ENCODE measurements at regions not wholly inside any gene's neighbourhood (a gene's known extent, or its start where the extent isn't known, plus 50 kb on each side); places are given as distances from the start of the nearest gene placed in this dataset.

DNA sequence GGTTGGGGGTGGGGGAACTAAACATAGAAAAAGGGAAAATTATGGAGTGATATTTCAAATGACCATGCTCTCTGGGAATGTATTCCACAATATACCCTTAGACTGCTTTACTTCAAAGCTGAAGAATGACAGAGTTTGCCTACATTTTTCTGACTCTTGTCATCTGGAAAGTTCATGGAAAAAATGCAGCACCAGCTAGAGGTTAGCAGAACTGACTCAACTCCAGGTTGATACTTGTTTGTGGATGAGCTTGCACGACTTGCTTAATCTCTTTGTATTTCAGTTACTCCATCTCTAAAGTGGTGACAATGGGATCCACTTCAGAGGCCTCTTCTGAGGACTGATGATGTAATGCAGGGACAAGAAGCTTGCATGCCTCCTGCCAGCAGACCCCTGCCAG, 824.0 kb upstream of the ID2 start:
- ATAC-seq (no peak), DNase-seq (no peak)
- no peak for TF ChIP-seq CTCF (IDR thresholded peaks at IDR 0.05)
- no peaks in the 10 kb centered on the region for H3K36me3 Mint-ChIP-seq (ENCODE audit: low read depth)
- ChIA-PET POLR2A (interaction anchor here (0.6 to 1.5 kb wide), 4 partner anchors 12 to 185 kb away, joined by 3 to 5 read pairs (median 4); no protein-coding TSS in a partner anchor), CTCF (interaction anchor here (0.9 kb wide), 1 partner anchor 10 kb away, joined by 4 read pairs; no protein-coding TSS in a partner anchor)
- intact Hi-C loops (cut with micrococcal nuclease), result no loop called here
- no peaks in the 10 kb centered on the region for H3K27me3 Mint-ChIP-seq
- no peak overlapping the region for H3K4me3 Mint-ChIP-seq
- H3K4me1 Mint-ChIP-seq (ENCODE audit: low read depth), result no peaks in the 10 kb centered on the region
- H3K9me3 Mint-ChIP-seq, result no peaks in the 10 kb centered on the region
- H3K27ac Mint-ChIP-seq, result no peak overlapping the region

DNA sequence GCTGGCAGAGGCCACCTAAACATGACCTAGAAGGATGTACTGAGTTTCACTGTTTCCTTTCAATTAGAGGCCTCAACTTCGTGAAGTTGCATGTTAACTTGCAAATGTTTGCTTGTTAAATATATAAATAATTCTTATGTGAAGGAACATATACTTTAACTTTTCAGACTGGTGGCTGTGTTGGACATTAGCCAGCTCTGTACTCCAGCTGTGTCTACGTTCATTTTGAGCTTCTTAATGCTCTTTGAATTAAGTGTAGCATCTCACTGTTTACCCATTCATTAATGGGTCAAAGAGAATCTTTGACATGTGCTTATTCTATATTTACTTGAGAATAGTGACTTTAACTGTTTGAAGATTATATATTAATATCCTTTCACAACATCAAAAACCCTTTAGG, 823.2 kb upstream of the ID2 start:
- ChIA-PET POLR2A (interaction anchor here (1.0 to 1.5 kb wide), 2 partner anchors 15 to 86 kb away, joined by 3 to 5 read pairs; no protein-coding TSS in a partner anchor), CTCF (no interaction called here)
- Mint-ChIP-seq H3K27me3 (no peaks in the 10 kb centered on the region), H3K4me1 (ENCODE audit: low read depth) (no peaks in the 10 kb centered on the region), H3K36me3 (ENCODE audit: low read depth) (no peaks in the 10 kb centered on the region), H3K4me3 (no peak overlapping the region), H3K27ac (no peak overlapping the region), H3K9me3 (no peaks in the 10 kb centered on the region)
- DNase-seq (no peak), ATAC-seq (no peak)
- TF ChIP-seq CTCF (IDR thresholded peaks at IDR 0.05), result no peak
- intact Hi-C loops (cut with micrococcal nuclease), result no loop called here

GRCh38 chr2:7860693-7861092, 821.2 kb upstream of the ID2 start:
- no peak for DNase-seq
- Mint-ChIP-seq H3K27me3 (no peaks in the 10 kb centered on the region), H3K4me3 (no peak overlapping the region), H3K9me3 (no peaks in the 10 kb centered on the region), H3K4me1 (ENCODE audit: low read depth) (no peaks in the 10 kb centered on the region), H3K27ac (no peak overlapping the region), H3K36me3 (ENCODE audit: low read depth) (no peaks in the 10 kb centered on the region)
- no peak for TF ChIP-seq CTCF (IDR thresholded peaks at IDR 0.05)
- intact Hi-C loops (cut with micrococcal nuclease), result no loop called here
- POLR2A ChIA-PET, result no interaction called here
- CTCF ChIA-PET, result no interaction called here
- no peak for ATAC-seq

- TF ChIP-seq CTCF (IDR thresholded peaks at IDR 0.05), result no peak
- H3K4me3 Mint-ChIP-seq, result no peak overlapping the region
Measured at GRCh38 chr2:7861910-7862702, 819.8 kb upstream of the ID2 start.

DNA sequence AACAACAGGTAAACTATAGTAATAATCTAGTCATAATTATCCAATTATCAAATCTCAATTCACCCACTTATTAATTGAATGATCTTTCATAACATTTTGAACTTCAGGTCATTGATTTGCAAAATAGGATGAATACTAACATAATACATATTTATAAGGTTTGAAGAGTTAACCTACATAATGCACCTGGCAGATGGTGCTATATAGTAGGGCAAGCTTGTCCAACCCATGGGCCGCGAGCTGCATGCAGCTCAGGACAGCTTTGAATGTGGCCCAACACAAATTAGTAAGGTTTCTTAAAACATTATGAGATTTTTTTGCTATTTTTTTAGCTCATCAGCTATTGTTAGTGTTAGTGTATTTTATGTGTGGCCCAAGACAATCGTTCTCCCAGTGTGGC, 815.8 kb upstream of the ID2 start:
- POLR2A ChIA-PET, result no interaction called here
- H3K27ac Mint-ChIP-seq, result no peak overlapping the region
- no peaks in the 10 kb centered on the region for H3K27me3 Mint-ChIP-seq
- no peak for TF ChIP-seq CTCF (IDR thresholded peaks at IDR 0.05)
- H3K4me1 Mint-ChIP-seq (ENCODE audit: low read depth), result peaks cover 2% of the 10 kb centered on the region
- H3K4me3 Mint-ChIP-seq, result no peak overlapping the region
- CTCF ChIA-PET, result no interaction called here
- DNase-seq (no peak), ATAC-seq (no peak)
- no peaks in the 10 kb centered on the region for H3K9me3 Mint-ChIP-seq
- no peaks in the 10 kb centered on the region for H3K36me3 Mint-ChIP-seq (ENCODE audit: low read depth)
- intact Hi-C loops (cut with micrococcal nuclease), result no loop called here

More at GRCh38 chr2:7861910-7862702, 819.8 kb upstream of the ID2 start:
- DNase-seq, result no peak
- Mint-ChIP-seq H3K9me3 (no peaks in the 10 kb centered on the region), H3K4me1 (ENCODE audit: low read depth) (no peaks in the 10 kb centered on the region), H3K27me3 (no peaks in the 10 kb centered on the region), H3K27ac (no peak overlapping the region), H3K36me3 (ENCODE audit: low read depth) (no peaks in the 10 kb centered on the region)
- POLR2A ChIA-PET, result interaction anchor here (0.9 kb wide), 1 partner anchor 9 kb away, joined by 4 read pairs; no protein-coding TSS in a partner anchor
- ATAC-seq, result no peak
- intact Hi-C loops (cut with micrococcal nuclease), result no loop called here
- CTCF ChIA-PET, result no interaction called here
